OCI-LY7 (cell line): ENCODE measurements at regions not wholly inside any gene's neighbourhood (a gene's known extent, or its start where the extent isn't known, plus 50 kb on each side); places are given as distances from the start of the nearest gene placed in this dataset.

Source experiments
- BruUV-seq: library from RNA; stranded (reverse); fragments of 400-500 nt; replicated peaks from 2 replicates; lab custom pipeline; 2021; lab: Mats Ljungman, UMichigan
- CTCF ChIA-PET: fragments of 300-600 bp; sonication (Branson Sonifier 250); formaldehyde crosslinking; loops from one replicate; lab custom pipeline; 2022; ENCODE audit warnings: antibody characterized with exemption; ENCODE audit not compliant: unreplicated experiment; lab: Charles Lee
- POLR2A ChIA-PET: fragments of 300-600 bp; sonication (Branson Sonifier 250); formaldehyde crosslinking; loops from one replicate; lab custom pipeline; 2022; ENCODE audit warnings: antibody characterized with exemption; lab: Charles Lee
- DNase-seq: peaks from one replicate; pipeline ENCODE4 v3.0.0-alpha.2; 2015; ENCODE audit warnings: low spot score
- H2AFZ ChIP-seq: fragments of 200-600 bp; sonication (generic), shearing (Covaris generic); 2 replicates; pipeline ENCODE4 v1.6.1; 2014; ENCODE audit warnings: mild to moderate bottlenecking, antibody characterized with exemption, low read length, moderate library complexity
- H3K27ac ChIP-seq: fragments of 200-600 bp; sonication (generic); 2 replicates; pipeline ENCODE4 v1.5.1; 2014; ENCODE audit warnings: mixed run types, low read depth, mild to moderate bottlenecking, moderate library complexity, low read length, inconsistent platforms; ENCODE audit not compliant: poor library complexity, severe bottlenecking
- H3K36me3 ChIP-seq: fragments of 200-600 bp; sonication (generic); 2 replicates; pipeline ENCODE4 v1.6.1; 2014; ENCODE audit warnings: mild to moderate bottlenecking, antibody characterized with exemption, low read length, moderate library complexity, mixed read lengths; ENCODE audit not compliant: insufficient read depth
- H3K4me1 ChIP-seq: fragments of 200-600 bp; sonication (generic); 2 replicates; pipeline ENCODE4 v1.5.1; 2014; ENCODE audit warnings: mild to moderate bottlenecking, low read length; ENCODE audit not compliant: insufficient read depth, poor library complexity, severe bottlenecking
- H3K4me2 ChIP-seq: fragments of 200-600 bp; sonication (generic); 2 replicates; pipeline ENCODE4 v1.6.1; 2014; ENCODE audit warnings: mild to moderate bottlenecking, low read length
- H3K4me3 ChIP-seq: fragments of 200-600 bp; sonication (generic); 2 replicates; pipeline ENCODE4 v1.5.1; 2014; ENCODE audit warnings: mild to moderate bottlenecking, low read depth, low read length; ENCODE audit not compliant: poor library complexity, severe bottlenecking
- H3K79me2 ChIP-seq: fragments of 200-600 bp; sonication (generic); 2 replicates; pipeline ENCODE4 v1.6.1; 2016; ENCODE audit warnings: low read depth, mild to moderate bottlenecking, low read length, moderate library complexity, mixed read lengths; ENCODE audit not compliant: insufficient read depth
- H3K9me2 ChIP-seq: fragments of 200-600 bp; sonication (generic); 2 replicates; pipeline ENCODE4 v1.6.1; 2016; ENCODE audit warnings: mild to moderate bottlenecking, low read length, mixed read lengths; ENCODE audit not compliant: insufficient read depth
- H3K9me3 ChIP-seq: fragments of 200-600 bp; sonication (generic); 2 replicates; pipeline ENCODE4 v1.6.1; 2014; ENCODE audit warnings: mild to moderate bottlenecking, mixed run types, low read length, mixed read lengths
- H4K20me1 ChIP-seq: fragments of 200-600 bp; sonication (generic); 2 replicates; pipeline ENCODE4 v1.6.1; 2014; ENCODE audit warnings: mild to moderate bottlenecking, antibody characterized with exemption, low read length, moderate library complexity, mixed read lengths; ENCODE audit not compliant: insufficient read depth
- CTCF ChIP-seq: fragments of 200-600 bp; sonication (generic); conservative IDR thresholded peaks from 2 replicates; pipeline ENCODE4 v1.5.1; 2014; ENCODE audit warnings: mild to moderate bottlenecking, antibody characterized with exemption, low read length, moderate library complexity, mixed read lengths
- EZH2phosphoT487 ChIP-seq: fragments of 200-600 bp; sonication (generic); IDR thresholded peaks from 2 replicates; pipeline ENCODE4 v1.6.1; 2018; ENCODE audit warnings: low read depth, borderline replicate concordance, mild to moderate bottlenecking, mixed run types, antibody characterized with exemption, low read length, moderate library complexity, mixed read lengths
- intact Hi-C: fragments of 100-400 bp; cut with micrococcal nuclease; formaldehyde crosslinking; loops from one replicate; pipeline ENCODE4 v1.10.0; 2022; ENCODE audit not compliant: unreplicated experiment

- Histone ChIP-seq H3K79me2 (no peaks in the 10 kb centered on the region), H3K4me1 (no peaks in the 10 kb centered on the region), H2AFZ (no peak overlapping the region), H4K20me1 (peaks cover 6% of the 10 kb centered on the region; the same call in 1 of the 2 replicates), H3K36me3 (no peaks in the 10 kb centered on the region), H3K9me3 (no peaks in the 10 kb centered on the region), H3K9me2 (no peaks in the 10 kb centered on the region), H3K4me3 (no peak overlapping the region), H3K27ac (no peak overlapping the region), H3K4me2 (no peak overlapping the region)
- no TSS peak for BruUV-seq
- CTCF ChIA-PET = no interaction called here
- no peak for DNase-seq
- intact Hi-C loops = no loop called here
- POLR2A ChIA-PET = no interaction called here
- no peak for TF ChIP-seq CTCF
- TF ChIP-seq EZH2phosphoT487 = no peak
Observed at GRCh38 chr14:97024300-97024699, 227.1 kb downstream of the VRK1 start.

GRCh38 chr14:97025722-97026121 is 228.5 kb downstream of the VRK1 start:
- no peak overlapping the region for H3K4me3 ChIP-seq
- no peaks in the 10 kb centered on the region for H3K36me3 ChIP-seq
- H3K27ac ChIP-seq = no peak overlapping the region
- no peaks in the 10 kb centered on the region for H3K79me2 ChIP-seq
- no peak overlapping the region for H3K4me2 ChIP-seq
- no peak overlapping the region for H2AFZ ChIP-seq
- TF ChIP-seq CTCF = no peak
- H3K4me1 ChIP-seq = no peaks in the 10 kb centered on the region
- ChIA-PET CTCF (no interaction called here), POLR2A (no interaction called here)
- H3K9me2 ChIP-seq = no peaks in the 10 kb centered on the region
- intact Hi-C loops = no loop called here
- BruUV-seq = no TSS peak
- H4K20me1 ChIP-seq = peaks cover 6% of the 10 kb centered on the region; the same call in 1 of the 2 replicates
- H3K9me3 ChIP-seq = no peaks in the 10 kb centered on the region
- DNase-seq = no peak

GRCh38 chr14:97027256-97027999 is 230.2 kb downstream of the VRK1 start:
- no peaks in the 10 kb centered on the region for H3K9me2 ChIP-seq
- no peak overlapping the region for H2AFZ ChIP-seq
- TF ChIP-seq CTCF (no peak), EZH2phosphoT487 (no peak)
- H3K36me3 ChIP-seq = no peaks in the 10 kb centered on the region
- H3K4me1 ChIP-seq = no peaks in the 10 kb centered on the region
- no peak overlapping the region for H3K27ac ChIP-seq
- no peaks in the 10 kb centered on the region for H3K79me2 ChIP-seq
- H3K4me2 ChIP-seq = no peak overlapping the region
- H3K9me3 ChIP-seq = 0 out of 2 replicates have a peak, but pooled peaks cover 3% of the 10 kb centered on the region
- BruUV-seq = no TSS peak
- H3K4me3 ChIP-seq = no peak overlapping the region
- ChIA-PET POLR2A (interaction anchor here (0.6 kb wide), 1 partner anchor 250 kb away, joined by 5 read pairs; no protein-coding TSS in a partner anchor), CTCF (no interaction called here)
- H4K20me1 ChIP-seq = peaks cover 6% of the 10 kb centered on the region; the same call in 1 of the 2 replicates
- intact Hi-C loops = no loop called here
- no peak for DNase-seq
